ENCODE measurements at regions not wholly inside any gene's neighbourhood (a gene's known extent, or its start where the extent isn't known, plus 50 kb on each side); places are given as distances from the start of the nearest gene placed in this dataset.
"Not testable (repeated sequence)": the region's sequence is repeated elsewhere in the genome, so short reads cannot be mapped to it uniquely, and the experiment has no call there.

GRCh38 chr11:97537407-97538150 is 1147.8 kb downstream of the JRKL start:
- no peak for DNase-seq (ENCODE audit: low read depth, low spot score)

GRCh38 chr11:97544431-97544830 is 1154.6 kb downstream of the JRKL start:
- DNase-seq (ENCODE audit: low read depth, low spot score), result no peak

GRCh38 chr11:97548280-97548679 is 1158.5 kb downstream of the JRKL start:
- no peak for DNase-seq (ENCODE audit: low read depth, low spot score)

GRCh38 chr11:97557399-97557798 is 1167.6 kb downstream of the JRKL start:
- no peak for DNase-seq (ENCODE audit: low read depth, low spot score)

- DNase-seq (ENCODE audit: low read depth, low spot score), result no peak
These were observed 1178.0 kb downstream of the JRKL start for GRCh38 chr11:97567801-97568200.

GRCh38 chr11:97570636-97571035 is 1180.8 kb downstream of the JRKL start:
- no peak for DNase-seq (ENCODE audit: low read depth, low spot score)

GRCh38 chr11:97573771-97574170 is 1184.0 kb downstream of the JRKL start:
- not testable (repeated sequence) for DNase-seq (ENCODE audit: low read depth, low spot score)

GRCh38 chr11:97574976-97575665 is 1185.3 kb downstream of the JRKL start:
- DNase-seq (ENCODE audit: low read depth, low spot score), result no peak

GRCh38 chr11:97607291-97608000 is 1217.6 kb downstream of the JRKL start:
- DNase-seq (ENCODE audit: low read depth, low spot score), result no peak

GRCh38 chr11:97610000-97610399 is 1220.2 kb downstream of the JRKL start:
- no peak for DNase-seq (ENCODE audit: low read depth, low spot score)

GRCh38 chr11:97610854-97611253 is 1221.0 kb downstream of the JRKL start:
- no peak for DNase-seq (ENCODE audit: low read depth, low spot score)

- DNase-seq (ENCODE audit: low read depth, low spot score), result no peak
These were observed 1221.5 kb downstream of the JRKL start for GRCh38 chr11:97611345-97611744.

- no peak for DNase-seq (ENCODE audit: low read depth, low spot score)
These were observed 1224.8 kb downstream of the JRKL start for GRCh38 chr11:97614606-97615005.

- DNase-seq (ENCODE audit: low read depth, low spot score), result peak; percentile 35
These were observed 1225.7 kb downstream of the JRKL start for GRCh38 chr11:97615546-97615945.

GRCh38 chr11:97617031-97617430 is 1227.2 kb downstream of the JRKL start:
- DNase-seq (ENCODE audit: low read depth, low spot score), result no peak

GRCh38 chr11:97620007-97620406 is 1230.2 kb downstream of the JRKL start:
- no peak for DNase-seq (ENCODE audit: low read depth, low spot score)

GRCh38 chr11:97621282-97621681 is 1231.5 kb downstream of the JRKL start:
- no peak for DNase-seq (ENCODE audit: low read depth, low spot score)

GRCh38 chr11:97622795-97623194 is 1233.0 kb downstream of the JRKL start:
- no peak for DNase-seq (ENCODE audit: low read depth, low spot score)

- DNase-seq (ENCODE audit: low read depth, low spot score), result not testable (repeated sequence)
These were observed 1246.9 kb downstream of the JRKL start for GRCh38 chr11:97636741-97637140.

GRCh38 chr11:97637701-97638100 is 1247.9 kb downstream of the JRKL start:
- DNase-seq (ENCODE audit: low read depth, low spot score), result no peak

- no peak for DNase-seq (ENCODE audit: low read depth, low spot score)
These were observed 1248.9 kb downstream of the JRKL start for GRCh38 chr11:97638641-97639224.

- no peak for DNase-seq (ENCODE audit: low read depth, low spot score)
These were observed 1252.2 kb downstream of the JRKL start for GRCh38 chr11:97641988-97642387.
